GM12864 (cell line): ENCODE measurements at regions not wholly inside any gene's neighbourhood (a gene's known extent, or its start where the extent isn't known, plus 50 kb on each side); places are given as distances from the start of the nearest gene placed in this dataset.

Source experiments
- DNase-seq: peaks from one replicate; pipeline ENCODE4 v3.0.0-alpha.2; 2011; ENCODE audit warnings: low read depth
- H3K4me3 ChIP-seq: 2 replicates; pipeline ENCODE4 v1.5.1; 2011; ENCODE audit warnings: mild to moderate bottlenecking, low read depth, low read length, control low read depth
- TF ChIP-seq, protein P1 (sequence below): IDR thresholded peaks from 2 replicates; pipeline ENCODE4 v1.5.1; 2011; ENCODE audit warnings: low read depth, mild to moderate bottlenecking, moderate library complexity, low read length, control low read depth, inconsistent platforms; ENCODE audit errors: missing control alignments

DNA sequence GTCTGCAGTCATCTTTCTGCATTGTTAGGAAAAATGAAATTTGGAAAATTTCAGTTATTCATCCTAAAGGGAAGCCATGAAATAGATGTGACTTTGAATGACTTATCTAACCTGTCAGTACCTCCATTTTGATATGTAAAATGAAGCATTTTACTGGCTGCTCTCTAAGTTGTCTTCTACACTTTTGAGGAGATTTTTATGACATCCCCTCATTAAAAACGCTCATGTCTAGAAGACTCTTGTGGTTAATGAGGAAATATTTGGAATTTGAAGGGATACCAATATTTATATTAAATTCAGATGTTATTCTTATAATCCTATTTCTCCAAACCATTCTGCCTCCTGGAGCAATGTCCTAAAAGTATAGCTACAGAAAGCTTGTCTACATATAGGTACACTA lies 73.8 kb upstream of the THUMPD2 start:
- TF ChIP-seq, protein P1, sequence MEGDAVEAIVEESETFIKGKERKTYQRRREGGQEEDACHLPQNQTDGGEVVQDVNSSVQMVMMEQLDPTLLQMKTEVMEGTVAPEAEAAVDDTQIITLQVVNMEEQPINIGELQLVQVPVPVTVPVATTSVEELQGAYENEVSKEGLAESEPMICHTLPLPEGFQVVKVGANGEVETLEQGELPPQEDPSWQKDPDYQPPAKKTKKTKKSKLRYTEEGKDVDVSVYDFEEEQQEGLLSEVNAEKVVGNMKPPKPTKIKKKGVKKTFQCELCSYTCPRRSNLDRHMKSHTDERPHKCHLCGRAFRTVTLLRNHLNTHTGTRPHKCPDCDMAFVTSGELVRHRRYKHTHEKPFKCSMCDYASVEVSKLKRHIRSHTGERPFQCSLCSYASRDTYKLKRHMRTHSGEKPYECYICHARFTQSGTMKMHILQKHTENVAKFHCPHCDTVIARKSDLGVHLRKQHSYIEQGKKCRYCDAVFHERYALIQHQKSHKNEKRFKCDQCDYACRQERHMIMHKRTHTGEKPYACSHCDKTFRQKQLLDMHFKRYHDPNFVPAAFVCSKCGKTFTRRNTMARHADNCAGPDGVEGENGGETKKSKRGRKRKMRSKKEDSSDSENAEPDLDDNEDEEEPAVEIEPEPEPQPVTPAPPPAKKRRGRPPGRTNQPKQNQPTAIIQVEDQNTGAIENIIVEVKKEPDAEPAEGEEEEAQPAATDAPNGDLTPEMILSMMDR = no peak
- no peak overlapping the region for H3K4me3 ChIP-seq
- DNase-seq = no peak

GRCh38 chr2:39851651-39852110 lies 72.6 kb upstream of the THUMPD2 start:
- no peak for DNase-seq
- TF ChIP-seq, protein P1 = no peak
- no peak overlapping the region for H3K4me3 ChIP-seq

DNA sequence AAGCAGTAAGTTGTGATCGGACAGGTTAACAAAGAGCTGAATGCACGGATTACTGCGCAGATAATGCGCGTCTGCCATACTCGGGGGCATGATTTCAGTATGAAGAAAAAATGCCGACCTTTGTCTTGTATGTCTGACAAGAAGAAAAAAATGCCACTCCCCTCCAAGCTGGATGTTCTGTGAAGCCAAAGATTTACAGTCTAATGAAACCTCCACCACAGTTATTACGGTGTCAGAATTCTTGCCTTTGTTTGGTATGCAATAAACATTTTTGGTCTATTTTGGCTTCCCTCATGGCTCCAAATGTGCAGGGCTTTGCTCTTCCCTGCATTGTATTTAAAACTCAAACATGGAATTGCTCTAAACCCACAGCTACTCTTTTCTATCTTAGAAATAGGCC lies 72.2 kb upstream of the THUMPD2 start:
- DNase-seq = no peak
- H3K4me3 ChIP-seq = no peak overlapping the region
- TF ChIP-seq, protein P1 = no peak

DNA sequence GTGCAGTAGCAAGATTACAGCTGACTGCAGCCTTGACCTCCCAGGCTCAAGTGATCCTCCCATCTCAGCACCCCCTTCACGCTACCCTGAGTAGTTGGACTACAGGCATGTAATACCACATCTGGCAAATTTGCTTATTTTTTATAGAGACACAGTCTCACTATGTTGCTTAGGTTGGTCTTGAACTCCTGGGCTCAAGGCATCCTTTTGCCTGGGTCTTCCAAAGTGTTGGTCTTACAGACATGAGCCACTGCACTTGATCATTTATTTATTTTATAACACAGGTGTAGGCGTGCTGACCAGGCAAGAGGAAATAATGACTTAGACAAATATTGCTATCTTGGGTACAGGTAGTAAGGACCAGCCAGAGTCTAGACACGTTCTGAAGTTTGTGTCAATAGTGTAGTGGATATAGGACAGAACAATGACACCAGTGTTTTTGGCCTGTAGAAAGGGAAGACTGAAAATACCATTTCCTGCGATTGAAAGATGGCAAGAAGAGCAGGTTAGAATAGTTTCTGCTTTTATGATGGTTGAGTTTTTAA lies 71.0 kb upstream of the THUMPD2 start:
- H3K4me3 ChIP-seq = no peak overlapping the region
- TF ChIP-seq, protein P1 = no peak
- DNase-seq = no peak

GRCh38 chr2:39849064-39849463 lies 70.0 kb upstream of the THUMPD2 start:
- H3K4me3 ChIP-seq = no peak overlapping the region
- no peak for DNase-seq
- TF ChIP-seq, protein P1 = no peak

DNA sequence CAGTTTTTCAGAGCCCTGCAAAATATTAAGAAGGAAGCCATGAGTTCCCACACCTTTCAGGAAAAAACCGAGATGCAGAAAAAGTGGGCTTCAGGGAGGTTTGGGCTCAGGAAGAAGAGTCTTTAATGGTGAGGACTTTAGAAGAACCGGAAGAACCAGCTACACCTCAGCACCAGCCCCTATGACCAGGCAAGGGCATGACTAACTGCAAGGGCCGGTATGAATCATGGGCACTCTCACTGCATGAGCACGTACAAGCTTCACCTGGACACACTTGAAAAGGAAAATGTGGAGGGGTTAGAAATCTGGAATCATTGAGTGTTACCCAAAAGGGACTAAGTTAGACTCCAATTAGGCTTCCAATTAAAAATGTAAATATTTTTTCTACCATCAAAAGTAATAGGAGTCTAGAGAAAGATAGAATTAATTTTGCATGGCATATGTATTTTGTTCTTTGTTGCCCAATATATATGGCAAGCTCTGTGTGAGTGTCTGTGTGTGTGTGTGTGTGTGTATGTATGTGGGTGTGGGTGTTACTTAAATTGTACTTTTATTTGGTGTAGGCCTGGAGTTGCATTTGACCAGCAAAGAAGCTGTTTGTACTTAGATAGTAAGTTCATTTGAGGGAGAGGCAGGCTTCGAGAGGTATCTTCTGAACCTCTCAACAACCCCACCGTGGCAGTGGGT lies 66.5 kb upstream of the THUMPD2 start:
- DNase-seq = no peak
- TF ChIP-seq, protein P1 = no peak
- no peak overlapping the region for H3K4me3 ChIP-seq
